GM21528 (cell line): ENCODE measurements at regions not wholly inside any gene's neighbourhood (a gene's known extent, or its start where the extent isn't known, plus 50 kb on each side); places are given as distances from the start of the nearest gene placed in this dataset.
"Not testable (repeated sequence)": the region's sequence is repeated elsewhere in the genome, so short reads cannot be mapped to it uniquely, and the experiment has no call there.

Source experiments
- ATAC-seq: cut with Tn5 transposase; IDR thresholded peaks from one replicate; pipeline ENCODE4 v1.9.1; 2021; ENCODE audit warnings: mild to moderate bottlenecking, moderate library complexity; ENCODE audit not compliant: unreplicated experiment, low FRiP score

GRCh38 chr12:47610686-47611252, 95.1 kb downstream of the RPAP3 start:
- ATAC-seq = no peak

- no peak for ATAC-seq
Measured at GRCh38 chr12:47609806-47610205, 96.0 kb downstream of the RPAP3 start.

DNA sequence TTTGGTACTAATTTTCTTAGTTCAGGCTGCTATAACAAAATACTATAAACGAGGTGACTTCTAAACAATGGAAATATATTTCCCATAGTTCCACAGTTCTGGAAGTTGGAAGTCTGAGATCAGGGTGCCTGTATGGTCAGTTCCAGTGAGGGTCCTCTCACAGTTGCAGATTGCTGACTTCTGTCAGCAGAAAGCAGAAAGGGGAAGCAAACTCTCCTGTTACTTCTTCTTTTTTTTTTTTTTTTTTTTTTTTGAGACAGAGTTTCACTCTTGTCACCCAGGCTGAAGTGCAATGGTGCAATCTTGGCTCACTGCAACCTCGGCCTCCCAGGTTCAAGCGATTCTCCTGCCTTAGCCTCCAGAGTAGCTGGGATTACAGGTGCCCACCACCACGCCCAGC, 97.2 kb downstream of the RPAP3 start:
- ATAC-seq = not testable (repeated sequence)

GRCh38 chr12:47604221-47604873, 101.5 kb downstream of the RPAP3 start:
- ATAC-seq = no peak

DNA sequence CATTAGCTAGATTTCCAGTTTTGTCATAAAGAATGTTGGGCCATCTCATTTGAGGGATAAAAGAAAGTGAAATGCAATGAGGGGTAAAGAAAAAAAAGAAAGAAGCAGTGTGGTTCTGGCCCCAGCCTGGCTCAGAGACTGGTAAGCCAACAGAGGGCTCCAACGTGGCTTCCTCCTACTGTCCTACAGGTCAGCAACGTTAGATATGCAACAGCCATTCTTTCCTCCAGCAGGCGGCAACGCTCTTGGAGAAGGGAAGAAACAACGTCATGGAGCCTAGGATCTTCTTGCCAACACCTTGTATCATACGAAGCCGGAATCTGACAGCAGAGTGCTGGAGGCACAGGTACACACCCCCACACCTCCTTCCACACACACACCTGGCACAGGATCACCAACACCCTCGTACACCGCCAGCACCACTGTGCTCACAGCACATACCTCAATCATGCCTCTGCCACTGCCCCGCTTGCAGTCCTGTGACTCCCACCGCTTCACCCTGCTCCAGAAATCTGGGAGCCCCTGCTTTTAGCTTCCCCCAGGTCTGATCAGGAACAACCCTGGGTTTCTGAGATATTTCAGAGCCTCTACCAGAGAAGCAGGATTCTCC, 102.8 kb downstream of the RPAP3 start:
- no peak for ATAC-seq

GRCh38 chr12:47602325-47602724, 103.5 kb downstream of the RPAP3 start:
- no peak for ATAC-seq

DNA sequence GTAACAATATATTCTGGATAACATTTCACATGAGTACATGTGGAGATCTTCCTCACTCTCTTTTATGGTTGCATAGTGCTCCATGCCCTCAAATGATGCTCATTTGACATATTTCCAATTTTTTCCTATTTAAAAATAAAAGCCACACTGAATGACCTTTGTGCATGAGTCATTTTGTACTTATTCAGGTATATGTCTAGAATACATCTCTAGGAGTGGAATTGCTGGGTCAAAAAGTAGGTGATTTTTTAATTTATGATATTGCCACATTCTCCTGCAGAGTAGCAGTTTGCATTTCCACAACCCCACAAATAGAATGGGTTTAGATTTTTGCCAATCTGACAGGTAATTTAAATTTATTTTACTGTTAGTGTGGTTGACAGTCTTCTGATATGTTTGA, 104.8 kb downstream of the RPAP3 start:
- no peak for ATAC-seq

DNA sequence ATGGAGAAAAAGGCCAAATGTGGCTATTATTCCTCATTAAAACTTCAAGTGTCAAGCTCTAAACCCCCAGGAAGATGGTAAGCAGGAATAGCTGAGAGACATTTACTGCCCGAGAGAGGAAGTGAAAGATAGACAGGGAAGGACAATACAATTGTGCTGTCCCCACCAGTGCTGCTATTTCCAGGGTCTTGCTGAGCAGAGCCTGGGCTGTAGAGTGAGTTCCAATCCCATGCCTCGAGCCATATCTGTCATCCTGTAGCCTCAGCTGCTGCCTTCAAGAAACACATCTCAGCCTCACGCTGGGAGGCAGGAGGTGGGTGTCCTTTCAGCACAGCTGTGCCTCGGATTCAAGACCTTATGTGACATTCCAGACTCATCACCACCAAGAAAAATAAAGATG, 114.0 kb downstream of the RPAP3 start:
- no peak for ATAC-seq

DNA sequence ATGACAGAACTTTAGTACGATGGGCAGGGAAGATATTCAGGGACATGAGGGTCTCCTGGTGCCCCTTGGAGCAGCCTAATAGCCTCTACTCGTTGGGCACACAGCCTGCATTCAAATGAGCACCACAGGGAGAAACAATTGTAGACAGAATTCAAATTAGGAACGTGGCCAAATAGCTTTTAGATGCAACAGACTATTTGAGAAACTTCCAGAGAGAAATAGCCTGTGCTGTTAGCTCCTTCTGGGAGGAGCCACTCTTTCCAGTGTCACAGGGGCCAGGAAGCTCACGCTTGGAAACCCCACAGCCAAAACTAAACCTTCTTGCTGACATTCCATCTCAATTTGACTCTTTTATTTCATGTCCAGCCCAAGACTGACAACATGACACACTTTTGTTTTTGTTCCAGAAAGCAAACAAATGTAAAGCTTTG, 114.5 kb downstream of the RPAP3 start:
- ATAC-seq = no peak

GRCh38 chr12:47590771-47591360, 115.0 kb downstream of the RPAP3 start:
- no peak for ATAC-seq

- no peak for ATAC-seq
Measured at GRCh38 chr12:47586952-47587669, 118.7 kb downstream of the RPAP3 start.

- ATAC-seq = no peak
Measured at GRCh38 chr12:47585507-47585906, 120.3 kb downstream of the RPAP3 start.

GRCh38 chr12:47578836-47579235, 127.0 kb downstream of the RPAP3 start:
- ATAC-seq = no peak

DNA sequence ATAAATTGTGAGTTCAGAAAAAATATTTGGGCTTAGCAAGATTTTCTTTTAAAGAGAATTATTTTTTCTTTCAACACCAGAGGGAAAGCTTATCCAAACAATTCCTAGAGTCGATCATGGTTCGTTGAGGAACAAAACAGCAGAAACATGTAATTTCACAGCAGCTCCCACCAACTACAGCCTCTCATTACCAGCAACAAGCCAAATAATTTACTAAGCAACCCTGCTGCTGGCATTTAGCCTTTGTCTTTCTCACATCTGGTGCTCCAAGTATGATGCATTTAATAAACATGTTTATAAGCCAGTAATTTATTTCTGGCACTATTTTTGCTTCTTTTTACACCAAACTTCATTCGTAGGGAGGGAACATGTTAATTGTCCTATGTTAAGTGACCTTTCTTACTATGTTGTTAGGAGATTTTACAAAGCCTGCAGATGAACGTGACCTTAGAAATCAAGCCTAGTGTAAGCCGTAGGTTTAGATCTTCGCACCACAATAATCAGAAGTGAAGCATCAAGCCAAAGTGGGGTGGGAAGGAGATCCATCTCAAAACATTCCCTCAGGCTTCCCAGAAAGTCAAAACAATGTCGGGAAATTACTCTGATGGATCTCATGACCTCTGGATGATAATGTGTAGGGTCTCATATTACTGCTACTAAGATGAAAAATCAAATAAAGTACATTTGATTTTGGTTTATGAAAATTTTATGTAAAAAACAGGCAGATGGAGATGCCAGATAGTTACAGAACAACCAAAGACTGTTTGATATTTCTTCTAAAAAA, 128.4 kb downstream of the RPAP3 start:
- ATAC-seq = no peak

DNA sequence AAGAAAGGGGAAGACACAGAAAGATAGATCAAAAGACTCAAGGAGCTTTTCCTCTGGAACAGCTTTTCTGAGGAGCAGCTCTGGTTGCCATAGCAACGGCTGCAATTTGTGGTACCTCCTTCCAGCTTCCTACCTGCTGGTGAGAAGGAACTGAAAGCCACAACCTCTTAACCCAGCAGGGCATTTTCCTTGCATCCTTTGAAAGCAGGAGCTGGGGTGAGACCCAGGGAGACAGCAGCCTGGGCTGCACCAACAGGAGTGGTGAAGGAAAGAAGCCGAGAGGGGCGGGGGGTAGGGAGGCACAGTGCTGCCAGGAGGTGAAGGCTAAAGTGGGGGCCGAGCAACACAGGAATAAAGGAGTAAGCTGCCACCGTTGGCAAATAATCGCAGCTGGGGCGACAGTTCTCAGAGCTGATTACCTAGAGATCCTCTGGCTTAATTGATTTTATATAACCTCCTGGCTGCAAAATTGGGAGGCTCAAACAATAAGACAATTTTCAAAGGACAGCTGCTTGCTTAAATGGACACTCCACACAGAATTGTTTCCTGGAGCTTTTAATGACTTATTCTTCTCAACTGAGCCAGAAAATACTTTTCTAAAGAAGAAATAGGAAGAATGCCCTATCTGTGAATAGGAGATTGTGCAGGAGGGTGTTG, 129.4 kb downstream of the RPAP3 start:
- no peak for ATAC-seq

- no peak for ATAC-seq
Measured at GRCh38 chr12:47574252-47575021, 131.4 kb downstream of the RPAP3 start.

GRCh38 chr12:47573146-47573659, 132.6 kb downstream of the RPAP3 start:
- ATAC-seq = no peak

DNA sequence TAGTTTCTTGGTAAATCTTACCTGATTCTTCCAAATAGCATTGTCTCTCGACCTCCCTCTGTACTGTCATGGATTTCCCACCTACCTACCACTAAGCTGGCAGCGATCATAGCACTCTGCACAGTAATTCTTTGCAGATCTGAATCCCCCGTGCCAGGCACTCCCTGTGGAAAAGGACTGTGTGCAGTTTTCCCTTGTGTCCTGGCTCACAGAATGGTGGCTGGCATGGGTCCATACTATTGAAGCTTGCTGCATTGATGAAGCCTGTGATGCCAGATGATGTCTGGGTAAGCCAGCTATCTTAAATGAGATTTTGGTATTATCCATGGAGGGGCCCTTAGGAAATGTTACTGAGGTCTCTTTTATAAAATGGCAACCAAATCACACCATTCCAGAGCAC, 135.7 kb downstream of the RPAP3 start:
- no peak for ATAC-seq

- no peak for ATAC-seq
Measured at GRCh38 chr12:47562201-47562600, 143.6 kb downstream of the RPAP3 start.
